GM18499 (cell line): ENCODE measurements at regions not wholly inside any gene's neighbourhood (a gene's known extent, or its start where the extent isn't known, plus 50 kb on each side); places are given as distances from the start of the nearest gene placed in this dataset.

Source experiments
- ATAC-seq: cut with Tn5 transposase; IDR thresholded peaks from one replicate; pipeline ENCODE4 v1.9.1; 2021; ENCODE audit warnings: moderate number of reproducible peaks; ENCODE audit not compliant: insufficient read depth, unreplicated experiment

DNA sequence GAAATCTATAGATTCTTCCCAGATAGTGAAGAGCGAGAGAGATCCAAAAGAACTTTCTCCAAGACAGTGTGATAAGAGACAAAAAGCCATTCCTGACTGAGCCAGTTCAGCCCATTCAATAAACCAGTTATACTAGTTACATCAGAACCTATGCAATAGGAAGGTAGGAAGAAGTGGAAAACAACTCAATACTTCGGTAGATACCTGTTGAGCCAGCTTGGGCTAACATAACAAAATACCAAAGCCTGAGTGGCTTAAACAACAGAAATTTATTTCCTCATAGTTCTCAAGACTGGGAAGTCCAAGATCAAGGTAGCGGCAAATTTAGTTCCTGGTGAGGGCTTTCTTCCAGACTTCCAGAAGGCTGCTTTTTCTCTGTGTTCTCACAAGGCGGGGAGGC is 214.5 kb upstream of the GRAMD2B start:
- no peak for ATAC-seq

DNA sequence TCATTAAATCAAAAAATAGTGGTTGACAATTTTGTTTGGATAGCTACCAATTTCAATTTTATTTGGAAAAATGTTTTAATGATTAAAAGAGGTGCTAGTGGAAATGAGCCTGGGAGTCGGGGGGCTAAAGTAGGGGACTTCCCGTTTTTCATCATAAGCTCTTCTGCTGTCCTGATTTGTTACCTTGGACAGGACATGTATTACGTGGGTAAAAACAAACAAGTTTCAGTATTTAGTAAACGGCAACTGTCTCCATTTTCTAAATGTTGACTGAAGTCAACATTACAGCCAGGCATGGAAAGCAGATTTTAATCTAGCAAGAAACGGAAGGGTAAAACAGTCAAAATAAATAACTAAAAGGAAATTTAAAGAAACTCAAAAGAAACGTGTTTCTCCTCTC is 212.3 kb upstream of the GRAMD2B start:
- ATAC-seq = no peak

DNA sequence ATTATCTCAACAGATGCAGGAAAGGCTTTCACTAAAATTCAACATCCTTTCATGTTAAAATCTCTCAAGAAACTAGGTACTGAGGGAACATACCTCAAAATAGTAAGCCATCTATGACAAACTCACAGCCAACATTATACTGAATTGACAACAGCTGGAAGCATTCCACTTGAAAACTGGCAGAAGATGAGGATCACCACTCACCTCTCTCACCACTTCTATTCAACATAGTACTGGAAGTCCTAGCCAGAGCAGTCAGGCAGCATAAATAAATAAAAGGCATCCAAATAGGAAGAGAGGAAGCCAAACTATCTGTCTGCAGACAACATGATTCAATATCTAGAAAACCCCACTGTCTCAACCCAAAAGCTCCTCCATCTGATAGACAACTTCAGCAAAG is 203.6 kb upstream of the GRAMD2B start:
- ATAC-seq = no peak

DNA sequence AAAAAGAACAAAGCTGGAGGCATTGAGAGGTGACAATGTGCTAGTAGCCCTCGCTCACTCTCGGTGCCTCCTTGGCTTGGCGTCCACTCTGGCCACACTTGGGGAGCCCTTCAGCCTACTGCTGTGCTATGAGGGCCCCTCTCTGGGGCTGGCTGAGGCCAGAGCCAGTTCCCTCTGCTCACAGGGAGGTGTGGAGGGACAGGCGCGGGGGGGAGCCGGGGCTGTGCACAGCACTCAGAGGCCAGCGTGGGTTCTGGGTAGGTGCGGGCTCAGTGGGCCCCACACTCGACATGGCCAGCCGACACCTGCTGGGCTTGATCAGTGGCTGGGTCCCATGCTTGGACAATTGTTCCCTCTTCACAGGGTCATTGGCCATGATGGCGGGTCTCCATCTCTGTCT is 202.5 kb upstream of the GRAMD2B start:
- no peak for ATAC-seq

DNA sequence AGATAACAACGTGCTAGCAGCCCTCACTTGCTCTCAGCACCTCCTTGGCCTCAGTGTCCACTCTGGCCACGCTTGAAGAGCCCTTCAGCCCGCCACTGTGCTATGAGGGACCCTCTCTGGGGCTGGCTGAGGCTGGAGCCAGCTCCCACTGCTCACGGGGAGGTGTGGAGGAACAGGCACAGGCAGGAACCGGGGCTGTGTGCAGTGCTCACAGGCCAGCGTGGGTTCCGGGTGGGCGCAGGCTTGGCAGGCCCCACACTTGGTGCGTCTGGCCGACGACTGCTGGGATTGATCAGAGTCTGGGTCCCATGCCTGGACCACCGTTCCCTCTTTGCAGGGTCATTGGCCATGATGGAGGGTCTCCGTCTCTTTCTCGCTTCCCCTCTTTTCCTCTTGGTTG is 194.3 kb upstream of the GRAMD2B start:
- ATAC-seq = no peak

DNA sequence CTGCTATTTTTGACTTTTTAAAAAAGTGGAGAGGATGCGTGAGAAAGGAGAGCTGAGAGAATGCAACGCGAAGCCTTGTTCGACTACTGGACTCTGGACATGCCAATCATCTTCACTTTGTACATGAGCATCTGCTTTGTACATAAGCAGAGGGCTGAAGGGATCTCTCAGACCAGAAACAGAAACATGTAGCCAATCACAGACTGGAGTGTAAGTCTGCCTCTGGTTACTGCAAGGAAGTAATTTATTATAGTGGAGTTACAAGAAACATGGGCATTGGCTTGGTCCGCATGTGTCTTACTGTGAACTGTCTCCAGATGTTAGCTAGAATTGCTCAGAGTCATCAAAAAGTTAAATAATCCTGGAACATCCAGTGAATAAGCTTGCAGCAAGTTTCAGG is 190.0 kb upstream of the GRAMD2B start:
- no peak for ATAC-seq

DNA sequence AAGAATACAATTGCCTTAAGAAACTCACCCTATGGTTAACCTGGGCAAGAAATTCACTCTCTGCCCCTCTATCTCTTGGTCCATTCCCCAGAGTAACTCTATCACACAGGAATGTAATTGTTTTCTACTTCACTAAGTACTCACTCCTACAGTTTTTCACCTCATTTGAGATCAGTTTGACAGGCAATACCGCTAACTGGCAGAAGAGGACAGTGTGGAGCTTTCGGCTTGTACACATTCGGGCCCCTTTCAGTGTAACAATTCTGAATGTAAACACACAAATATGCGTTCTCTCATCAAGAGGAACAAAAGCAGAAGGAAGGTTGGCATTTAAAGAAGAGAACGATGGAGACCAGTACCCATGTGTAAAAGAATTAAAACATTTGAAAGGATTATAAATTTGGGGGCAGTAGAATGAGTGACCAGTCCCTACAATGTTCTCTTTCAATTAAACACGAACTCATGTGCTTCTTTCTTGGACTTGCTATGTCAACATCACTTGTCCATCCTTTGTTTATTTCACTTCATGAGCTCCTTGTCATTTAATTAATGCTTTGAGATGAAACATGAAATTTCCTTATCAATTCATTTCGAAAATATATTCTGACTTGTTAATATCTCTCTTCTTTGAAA is 188.5 kb upstream of the GRAMD2B start:
- peak; percentile 48 for ATAC-seq

DNA sequence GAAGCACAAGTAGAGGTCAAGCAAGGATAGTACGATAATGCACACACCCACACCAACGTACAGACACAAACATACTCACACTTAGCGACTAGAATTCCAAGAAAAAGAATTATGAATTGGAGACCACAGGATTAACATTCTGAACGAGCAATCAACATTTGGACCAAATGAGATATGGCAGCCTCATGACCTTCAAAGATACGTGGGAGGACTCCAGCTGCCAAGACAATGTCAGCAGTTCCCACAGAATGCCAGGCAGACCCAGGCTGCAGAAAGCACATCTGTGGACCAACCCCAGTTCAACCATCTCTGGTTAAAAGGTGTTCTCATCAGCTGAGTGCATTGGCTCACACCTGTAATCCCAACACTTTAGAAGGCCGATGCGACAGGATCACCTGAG is 187.6 kb upstream of the GRAMD2B start:
- ATAC-seq = no peak

DNA sequence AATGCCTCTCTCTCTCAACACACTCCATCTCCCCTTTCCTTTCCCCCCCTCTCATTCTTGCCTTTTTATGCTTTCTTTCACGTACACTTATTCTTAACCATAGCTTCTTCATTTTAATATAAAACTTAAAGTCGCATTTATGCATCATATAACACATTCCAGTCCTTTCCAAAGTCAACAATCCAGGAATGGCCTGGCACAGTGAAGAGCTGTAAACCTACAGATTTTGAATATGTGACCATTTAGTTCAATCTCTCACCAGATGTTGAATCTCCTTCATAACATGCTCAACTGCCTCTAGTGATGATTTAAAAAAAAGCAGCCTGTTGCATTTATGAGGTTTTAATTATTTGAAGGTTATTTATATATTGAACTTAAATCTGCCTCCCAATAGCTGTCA is 186.2 kb upstream of the GRAMD2B start:
- no peak for ATAC-seq

DNA sequence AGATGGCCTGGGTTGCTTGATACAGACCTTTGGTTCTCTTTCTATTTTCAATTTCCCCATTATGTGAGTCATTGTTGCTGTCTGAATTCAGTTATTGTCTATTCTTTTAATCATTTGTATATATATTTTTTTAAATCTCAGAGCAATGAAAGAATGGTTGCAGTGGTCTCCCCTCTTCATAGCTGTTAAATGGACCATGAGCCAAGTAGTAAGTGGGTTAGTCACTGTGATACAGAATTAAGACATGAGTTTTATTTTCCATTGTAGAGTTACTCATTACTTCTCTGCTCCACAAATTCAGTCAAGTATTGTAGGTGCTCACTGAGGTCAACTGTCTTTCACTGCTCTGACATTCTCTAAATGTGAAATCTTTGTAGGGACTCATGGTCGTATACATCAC is 174.6 kb upstream of the GRAMD2B start:
- ATAC-seq = no peak

DNA sequence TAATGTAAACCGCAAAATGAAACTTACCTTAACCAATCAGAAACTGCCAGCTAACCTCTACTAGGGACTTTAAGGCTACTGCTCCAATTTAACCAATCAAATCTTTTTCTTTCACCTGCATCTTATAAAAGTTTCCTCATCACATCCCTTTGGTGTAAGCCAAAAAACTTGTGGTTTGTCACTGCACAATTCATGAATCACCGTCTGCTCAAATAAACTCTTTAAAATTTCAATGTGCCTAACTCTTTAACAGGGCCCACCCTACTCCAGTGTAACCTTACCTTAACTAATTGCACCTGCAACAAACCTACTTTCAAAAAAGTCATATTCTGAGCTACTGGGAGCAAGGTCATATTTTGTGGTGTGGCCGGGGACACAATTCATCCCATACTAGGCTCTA is 172.2 kb upstream of the GRAMD2B start:
- no peak for ATAC-seq

DNA sequence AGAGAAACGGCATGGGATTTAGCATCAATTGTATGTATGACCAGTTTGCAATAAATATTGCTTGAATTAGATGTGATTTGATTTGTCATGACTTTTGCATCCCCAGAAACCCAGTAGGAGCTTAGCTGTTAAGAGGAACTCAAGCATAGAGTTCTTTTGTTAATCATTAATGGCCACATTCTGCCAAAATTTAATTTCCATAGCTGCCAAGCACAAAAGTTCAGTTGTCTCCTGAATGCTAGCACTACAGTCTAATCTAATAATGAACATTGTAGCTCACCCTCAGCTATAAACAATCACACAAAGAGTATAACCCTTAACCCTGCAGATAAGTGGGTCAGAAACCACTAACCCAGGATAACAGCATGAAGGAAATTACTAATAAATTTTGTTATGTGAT is 169.8 kb upstream of the GRAMD2B start:
- no peak for ATAC-seq

DNA sequence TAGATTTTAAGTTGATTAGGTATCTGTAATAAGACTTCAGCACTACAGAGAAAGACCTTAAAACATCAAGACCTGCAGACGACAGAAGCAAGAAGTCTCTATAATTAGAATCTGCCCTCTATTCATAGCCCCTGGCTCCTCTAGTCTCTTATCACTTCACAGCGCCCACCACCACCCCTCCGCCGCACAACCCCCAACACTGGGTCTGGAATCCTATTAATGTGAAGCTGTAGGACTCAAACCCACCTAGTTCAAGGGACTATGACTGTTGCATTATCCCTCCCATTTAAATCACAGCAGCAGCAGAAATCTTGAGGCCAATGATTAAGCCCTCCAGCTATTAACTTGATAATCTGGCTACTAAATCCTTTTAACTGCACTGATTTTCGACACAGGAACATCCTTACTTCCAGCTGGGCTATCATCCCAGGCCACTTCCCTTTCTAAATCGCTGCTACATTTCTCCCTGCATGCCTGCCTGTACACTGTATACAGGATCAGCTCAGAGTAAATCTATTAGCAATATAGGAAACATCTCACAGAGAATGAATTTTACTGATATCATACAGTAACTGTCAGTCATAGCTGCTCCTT is 159.5 kb upstream of the GRAMD2B start:
- no peak for ATAC-seq

DNA sequence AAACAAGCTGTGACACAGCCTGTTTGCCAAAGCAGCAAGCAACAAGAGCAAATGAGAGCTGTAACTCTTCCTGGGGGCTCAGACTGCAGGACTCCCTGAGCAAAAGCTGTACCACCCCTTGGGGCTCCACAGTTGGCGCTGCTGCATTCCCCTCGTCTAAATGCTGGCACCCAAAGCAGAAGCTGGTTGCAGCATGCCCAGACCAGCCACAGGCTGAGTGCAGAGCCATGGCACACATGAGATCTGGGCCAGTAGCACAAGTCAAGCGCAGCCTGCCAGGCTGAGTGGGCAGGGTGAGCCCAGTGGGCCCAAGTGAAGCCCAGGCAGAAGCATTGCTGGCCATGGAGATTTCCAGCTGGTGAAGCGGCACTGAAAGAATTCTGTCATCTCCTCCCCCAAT is 157.3 kb upstream of the GRAMD2B start:
- ATAC-seq = no peak

DNA sequence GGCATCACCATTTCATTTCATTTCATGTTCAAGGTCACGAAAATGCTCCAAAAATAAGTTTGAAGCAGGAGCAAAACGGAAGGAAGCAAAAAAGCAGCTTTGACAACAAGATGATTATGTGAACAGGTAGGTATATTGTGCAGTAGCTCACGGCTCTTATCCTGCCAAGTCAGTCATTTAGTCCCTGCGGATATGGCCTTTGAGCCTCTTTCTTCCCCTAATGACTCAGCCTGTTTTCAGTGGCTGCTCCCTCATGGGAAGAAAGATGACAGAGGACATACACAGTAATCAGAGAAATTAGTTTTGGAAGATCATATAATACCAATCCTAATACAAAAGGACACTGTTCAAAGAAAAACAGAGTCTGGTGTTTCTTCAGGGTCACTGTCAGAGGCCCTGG is 155.8 kb upstream of the GRAMD2B start:
- ATAC-seq = no peak

DNA sequence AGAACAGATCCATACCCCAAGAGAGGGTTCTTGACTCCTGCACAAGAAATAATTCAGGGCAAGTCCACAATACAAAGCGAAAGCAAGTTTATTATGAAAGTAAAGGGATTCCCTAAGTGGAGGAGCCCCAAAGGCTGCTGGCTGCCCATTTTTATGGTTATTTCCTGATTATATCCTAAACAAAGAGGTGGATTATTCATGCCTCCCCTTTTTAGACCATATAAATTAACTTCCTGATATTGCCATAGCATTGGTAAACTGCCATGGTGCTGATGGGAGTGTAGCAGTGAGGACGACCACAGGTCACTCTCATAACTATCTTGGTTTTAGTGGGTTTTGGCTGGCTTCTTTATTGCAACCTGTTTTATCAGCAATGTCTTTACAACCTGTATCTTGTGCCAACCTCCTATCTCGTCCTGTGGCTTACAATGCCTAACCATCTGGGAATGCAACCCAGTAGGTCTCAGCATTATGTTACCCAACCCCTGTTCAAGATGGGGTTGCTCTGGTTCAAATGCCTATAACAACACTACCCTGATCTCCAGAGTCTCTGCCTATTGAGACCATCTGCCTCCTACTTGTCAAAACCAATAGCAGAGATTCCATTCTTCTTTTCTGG is 154.4 kb upstream of the GRAMD2B start:
- no peak for ATAC-seq

DNA sequence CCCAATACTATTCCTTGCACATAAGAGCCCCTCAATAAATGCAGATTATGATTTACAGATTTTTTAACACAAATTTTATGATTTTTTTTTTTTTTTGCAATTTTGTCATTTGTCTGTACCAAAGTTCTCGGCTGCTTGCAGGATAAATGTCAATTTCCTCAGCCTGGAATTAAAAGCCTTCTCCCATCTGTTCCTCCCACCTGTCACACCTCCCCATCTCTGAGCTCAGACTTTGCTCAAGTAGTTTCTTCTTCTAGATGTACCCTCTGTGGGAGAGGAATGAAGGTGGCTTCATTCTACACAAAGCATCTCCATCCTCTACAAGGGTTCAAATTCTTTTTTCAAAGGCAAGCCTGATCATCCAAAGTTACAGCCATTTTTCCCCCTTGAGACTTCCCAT is 153.7 kb upstream of the GRAMD2B start:
- no peak for ATAC-seq

DNA sequence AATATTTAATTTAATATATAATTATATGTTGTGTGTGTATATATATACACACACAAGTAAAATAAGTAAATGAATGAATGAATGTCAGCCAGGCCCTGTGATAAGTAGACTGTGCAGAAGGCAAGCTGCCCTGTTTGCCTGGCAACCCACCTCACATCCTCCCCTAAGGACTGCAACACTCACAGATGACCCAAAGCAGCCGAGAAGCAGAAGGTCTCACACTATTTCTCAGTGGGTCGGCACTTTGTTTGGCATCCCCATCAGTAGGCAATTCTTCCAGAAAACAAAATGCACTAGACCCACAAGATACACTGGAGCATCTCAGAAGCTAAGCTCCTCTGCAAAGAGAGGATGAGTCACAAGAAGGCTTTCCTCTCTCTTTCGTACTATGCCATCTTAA is 152.1 kb upstream of the GRAMD2B start:
- no peak for ATAC-seq

DNA sequence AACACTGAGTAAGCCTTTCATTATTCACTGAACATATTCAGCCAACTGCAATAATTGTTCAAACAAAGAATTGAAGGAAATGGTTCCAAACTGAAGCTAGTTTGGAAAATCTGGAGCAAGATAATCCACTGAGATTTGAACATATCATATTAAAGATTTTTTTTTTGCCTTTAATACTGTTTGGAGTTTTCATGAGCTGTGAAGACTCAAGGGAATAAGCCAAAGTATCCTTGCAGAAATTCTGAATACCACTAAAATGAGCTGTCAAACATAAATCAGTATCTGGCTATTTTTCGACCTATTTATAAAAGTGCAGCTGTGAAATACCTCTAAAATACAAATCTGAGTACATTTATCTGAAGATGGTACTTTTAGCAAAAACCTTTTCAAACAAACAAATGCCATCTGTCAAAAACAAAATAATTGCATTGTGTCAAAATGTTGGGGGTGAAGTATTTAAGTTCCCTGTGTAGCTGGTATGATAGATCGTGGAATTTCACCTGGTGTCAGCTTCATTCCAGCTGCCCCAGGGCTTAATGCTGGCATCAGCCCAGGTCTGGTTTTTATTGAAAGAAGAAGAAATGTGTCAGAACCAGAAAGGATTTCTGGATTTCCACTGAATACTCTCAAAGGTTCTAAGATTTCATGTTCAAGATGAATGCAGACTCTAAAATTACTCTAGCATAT is 149.0 kb upstream of the GRAMD2B start:
- no peak for ATAC-seq

DNA sequence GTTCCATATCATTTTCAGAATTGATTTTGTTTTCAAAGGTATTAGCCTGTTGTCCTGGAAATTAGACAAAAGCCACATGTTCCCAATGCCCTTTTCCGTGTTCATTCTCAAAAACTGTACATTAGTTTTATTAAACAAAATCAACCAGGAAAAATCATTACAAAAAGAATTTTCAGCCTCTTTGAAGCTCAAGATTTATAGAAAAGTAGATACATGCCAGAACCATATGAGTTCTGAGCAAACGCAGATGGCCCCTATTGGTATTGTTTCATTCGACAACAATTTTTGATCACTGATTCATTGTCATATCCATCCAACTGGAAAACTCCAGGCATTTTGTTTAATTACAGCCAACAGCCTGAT is 148.5 kb upstream of the GRAMD2B start:
- no peak for ATAC-seq

DNA sequence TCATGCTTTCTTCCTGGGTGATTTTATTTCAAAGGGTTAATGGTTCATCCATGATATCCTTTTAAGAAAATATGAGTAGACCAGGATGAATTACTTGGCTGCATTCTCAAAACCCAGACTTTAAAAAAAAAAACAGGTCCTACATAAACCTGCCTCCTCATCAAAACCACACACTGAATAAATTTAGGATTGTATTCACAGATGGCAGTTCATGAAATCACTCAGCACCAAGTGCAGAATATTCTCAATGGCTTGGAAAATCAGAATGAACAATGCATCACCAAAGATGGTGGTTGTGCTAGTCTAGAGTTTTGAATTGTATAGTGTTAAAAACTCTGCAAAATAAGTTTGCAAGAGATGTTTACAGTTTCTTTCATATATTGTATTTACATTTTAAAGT is 145.4 kb upstream of the GRAMD2B start:
- ATAC-seq = no peak

DNA sequence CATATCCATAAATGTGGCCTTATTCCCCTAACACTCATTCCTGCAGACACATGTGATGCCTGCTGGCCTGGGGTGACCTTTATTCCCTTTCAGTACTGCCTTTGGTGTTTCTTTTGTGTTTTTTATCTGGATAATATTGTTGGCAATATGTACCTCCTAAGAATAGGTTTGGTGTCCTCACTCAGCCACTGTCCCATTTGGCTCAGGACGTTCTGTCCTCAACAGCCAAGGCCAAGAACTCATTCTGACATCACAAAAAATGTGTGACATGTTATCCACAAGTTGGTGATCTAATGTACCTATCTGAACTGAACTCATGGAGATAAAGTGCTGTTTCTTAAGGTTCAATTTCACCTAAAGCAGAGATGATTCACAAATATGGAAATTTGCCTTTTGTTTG is 142.9 kb upstream of the GRAMD2B start:
- ATAC-seq = no peak
